H9 (cell line): ENCODE measurements at regions not wholly inside any gene's neighbourhood (a gene's known extent, or its start where the extent isn't known, plus 50 kb on each side); places are given as distances from the start of the nearest gene placed in this dataset.
A peak's percentile ranks its signal among the peaks of the same experiment; 100 is the strongest.

ENCODE experiments used
- DNase-seq: peaks from one replicate; pipeline ENCODE4 v3.0.0-alpha.2; 2017
- H2AFZ ChIP-seq: one replicate; pipeline ENCODE4 v1.6.1; 2013; ENCODE audit warnings: mild to moderate bottlenecking, low read length, control low read depth, moderate library complexity
- H2AK5ac ChIP-seq: 2 replicates; pipeline ENCODE4 v1.6.1; 2013; ENCODE audit warnings: low read length, control low read depth, mixed read lengths; ENCODE audit not compliant: insufficient read length
- H2BK120ac ChIP-seq: one replicate; pipeline ENCODE4 v1.6.1; 2013; ENCODE audit warnings: low read depth, mild to moderate bottlenecking, low read length, control low read depth, inconsistent platforms; ENCODE audit not compliant: poor library complexity, severe bottlenecking
- H2BK12ac ChIP-seq: 2 replicates; pipeline ENCODE4 v1.6.1; 2013; ENCODE audit warnings: low read length, control low read depth, mixed read lengths, low read depth; ENCODE audit not compliant: insufficient read length
- H2BK15ac ChIP-seq: 2 replicates; pipeline ENCODE4 v1.6.1; 2013; ENCODE audit warnings: low read depth, low read length, control low read depth
- H2BK20ac ChIP-seq: one replicate; pipeline ENCODE4 v1.6.1; 2013; ENCODE audit warnings: low read depth, mild to moderate bottlenecking, low read length, control low read depth, inconsistent platforms; ENCODE audit not compliant: poor library complexity, severe bottlenecking
- H2BK5ac ChIP-seq: 2 replicates; pipeline ENCODE4 v1.6.1; 2013; ENCODE audit warnings: low read length, control low read depth, mixed read lengths; ENCODE audit not compliant: insufficient read length
- H3K14ac ChIP-seq: 2 replicates; pipeline ENCODE4 v1.6.1; 2013; ENCODE audit warnings: low read length, control low read depth; ENCODE audit not compliant: insufficient read depth
- H3K18ac ChIP-seq: 2 replicates; pipeline ENCODE4 v1.6.1; 2013; ENCODE audit warnings: low read depth, mild to moderate bottlenecking, mixed read lengths, low read length, control low read depth; ENCODE audit not compliant: insufficient read length
- H3K23ac ChIP-seq: 2 replicates; pipeline ENCODE4 v1.6.1; 2013; ENCODE audit warnings: low read length, control low read depth, mixed read lengths, low read depth; ENCODE audit not compliant: insufficient read length
- H3K23me2 ChIP-seq: 2 replicates; pipeline ENCODE4 v1.6.1; 2013; ENCODE audit warnings: low read depth, mild to moderate bottlenecking, mixed read lengths, low read length, control low read depth; ENCODE audit not compliant: insufficient read length, poor library complexity, severe bottlenecking
- H3K27ac ChIP-seq: 2 replicates; pipeline ENCODE4 v1.5.1; 2013; ENCODE audit warnings: low read length, control low read depth, mixed read lengths, low read depth; ENCODE audit not compliant: insufficient read length
- H3K27me3 ChIP-seq: 2 replicates; pipeline ENCODE4 v1.6.1; 2013; ENCODE audit warnings: low read length, control low read depth, inconsistent platforms; ENCODE audit not compliant: insufficient read depth
- H3K4ac ChIP-seq: 2 replicates; pipeline ENCODE4 v1.6.1; 2013; ENCODE audit warnings: low read depth, mild to moderate bottlenecking, control low read depth, inconsistent platforms, low read length, moderate library complexity
- H3K4me1 ChIP-seq: 2 replicates; pipeline ENCODE4 v1.6.1; 2013; ENCODE audit warnings: low read length, control low read depth, inconsistent platforms; ENCODE audit not compliant: insufficient read depth
- H3K4me2 ChIP-seq: 2 replicates; pipeline ENCODE4 v1.6.1; 2013; ENCODE audit warnings: low read length, control low read depth, mixed read lengths; ENCODE audit not compliant: insufficient read length, insufficient read depth
- H3K56ac ChIP-seq: 2 replicates; pipeline ENCODE4 v1.6.1; 2013; ENCODE audit warnings: low read depth, mild to moderate bottlenecking, mixed read lengths, low read length, control low read depth; ENCODE audit not compliant: insufficient read length
- H3K79me1 ChIP-seq: 2 replicates; pipeline ENCODE4 v1.6.1; 2013; ENCODE audit warnings: low read depth, mild to moderate bottlenecking, moderate library complexity, low read length, control low read depth, inconsistent platforms; ENCODE audit not compliant: insufficient read depth, poor library complexity, severe bottlenecking
- H3K79me2 ChIP-seq: 2 replicates; pipeline ENCODE4 v1.6.1; 2013; ENCODE audit warnings: low read length, control low read depth, inconsistent platforms; ENCODE audit not compliant: insufficient read depth
- H3K9ac ChIP-seq: 2 replicates; pipeline ENCODE4 v1.6.1; 2013; ENCODE audit warnings: low read length, control low read depth, mixed read lengths; ENCODE audit not compliant: insufficient read length; ENCODE audit errors: extremely low read depth
- H3K9me3 ChIP-seq: one replicate; pipeline ENCODE4 v1.6.1; 2013; ENCODE audit warnings: low read depth, low read length, inconsistent platforms; ENCODE audit not compliant: control insufficient read depth
- H3T11ph ChIP-seq: one replicate; pipeline ENCODE4 v1.6.1; 2013; ENCODE audit warnings: mild to moderate bottlenecking, low read length, control low read depth, inconsistent platforms
- H4K20me1 ChIP-seq: one replicate; pipeline ENCODE4 v1.6.1; 2013; ENCODE audit not compliant: control insufficient read depth, insufficient read length, insufficient read depth
- H4K5ac ChIP-seq: 2 replicates; pipeline ENCODE4 v1.6.1; 2013; ENCODE audit warnings: low read depth, mild to moderate bottlenecking, mixed read lengths, low read length, control low read depth; ENCODE audit not compliant: insufficient read length
- H4K8ac ChIP-seq: replicated peaks from 2 replicates; pipeline ENCODE4 v1.6.1; 2013; ENCODE audit warnings: low read length, control low read depth, mixed read lengths, low read depth; ENCODE audit not compliant: insufficient read length
- H4K91ac ChIP-seq: 2 replicates; pipeline ENCODE4 v1.6.1; 2013; ENCODE audit warnings: low read depth, mild to moderate bottlenecking, moderate library complexity, mixed read lengths, low read length, control low read depth; ENCODE audit not compliant: insufficient read length
- H3K27ac Mint-ChIP-seq, 3 experiments: 2 replicates in 2 of 3; 3 replicates in 1 of 3; pipeline ENCODE4 v1.8.0; 2020 to 2021; ENCODE audit warnings: mixed read lengths in 3 of 3, mild to moderate bottlenecking in 1 of 3, moderate library complexity in 1 of 3
- H3K27me3 Mint-ChIP-seq: 2 replicates; pipeline ENCODE4 v1.8.0; 2021; ENCODE audit warnings: low read depth, mild to moderate bottlenecking, moderate library complexity, mixed read lengths
- H3K36me3 Mint-ChIP-seq, 3 experiments: 2 replicates in 2 of 3; 3 replicates in 1 of 3; pipeline ENCODE4 v1.8.0; 2020 to 2021; ENCODE audit warnings: low read depth in 3 of 3, mixed read lengths in 3 of 3; ENCODE audit not compliant: insufficient read depth in 1 of 3
- H3K4me1 Mint-ChIP-seq, 2 experiments: 2 replicates each; pipeline ENCODE4 v1.8.0; 2020; ENCODE audit warnings: mixed read lengths in 2 of 2
- H3K4me3 Mint-ChIP-seq, 2 experiments: 2 replicates in 1 of 2; 3 replicates in 1 of 2; pipeline ENCODE4 v1.8.0; 2020 to 2021; ENCODE audit warnings: mild to moderate bottlenecking in 2 of 2, mixed read lengths in 2 of 2, moderate library complexity in 1 of 2
- H3K9me3 Mint-ChIP-seq, 2 experiments: 2 replicates in 1 of 2; 3 replicates in 1 of 2; pipeline ENCODE4 v1.8.0; 2020; ENCODE audit warnings: mild to moderate bottlenecking in 2 of 2, mixed read lengths in 2 of 2, moderate library complexity in 1 of 2
- CTCF ChIP-seq: fragments of 200-600 bp; sonication (generic); conservative IDR thresholded peaks from 3 replicates; pipeline ENCODE4 v1.8.0; 2021; ENCODE audit warnings: antibody characterized with exemption, mild to moderate bottlenecking
- WGBS: extraction: QIAGEN DNeasy Blood & Tissue Kit; methylation state at CpG from one replicate; pipeline ENCODE4 v1.1.7; 2013; ENCODE audit warnings: missing lambda C conversion rate, low lambda C conversion rate, mixed read lengths; ENCODE audit not compliant: insufficient read length; ENCODE audit errors: extremely low coverage; 5-methylcytosine and 5-hydroxymethylcytosine counted together

DNA sequence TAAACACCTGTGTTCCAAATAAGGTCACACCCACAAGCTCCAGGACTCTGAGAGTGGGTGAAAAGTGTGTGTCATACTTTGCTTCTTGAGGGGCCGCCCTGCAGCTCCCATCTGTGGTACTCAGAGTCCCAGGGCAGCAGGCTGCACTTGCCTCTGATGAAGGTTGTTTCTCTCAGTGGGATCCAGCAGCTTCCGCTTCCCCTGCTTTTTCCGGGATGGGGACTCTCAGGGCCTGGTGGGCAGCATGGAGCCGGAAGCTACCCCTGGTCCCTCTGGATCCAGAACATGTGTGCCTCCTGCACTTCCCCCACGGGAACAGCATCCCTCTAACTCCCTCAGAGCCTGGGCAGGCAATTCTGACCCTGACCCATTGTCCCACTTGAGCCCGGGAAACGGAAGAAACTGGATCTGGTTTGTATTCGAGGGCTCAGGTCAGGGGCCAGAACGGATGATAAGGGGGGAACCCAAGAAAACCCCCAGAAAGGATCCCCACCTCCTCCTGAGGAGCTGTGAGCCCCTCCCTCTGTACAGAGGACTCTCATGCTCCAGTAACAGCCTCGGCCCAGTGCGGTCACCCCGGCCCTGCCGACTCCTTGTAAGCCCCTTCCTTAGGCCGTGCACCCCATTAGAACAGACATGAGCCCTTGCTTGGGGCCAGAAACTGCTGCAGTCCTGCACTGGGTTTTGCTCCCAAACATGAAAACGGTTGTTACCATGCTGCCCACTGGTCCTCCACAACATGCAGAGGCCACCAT is 189.5 kb upstream of the C1orf174 start:
- Histone ChIP-seq H2BK20ac (no peak overlapping the region), H2BK120ac (no peak overlapping the region), H3K27ac (no peak overlapping the region), H3K4me2 (no peak overlapping the region), H3K4ac (no peak overlapping the region), H3K79me2 (no peaks in the 10 kb centered on the region), H3K27me3 (no peaks in the 10 kb centered on the region), H3K18ac (no peak overlapping the region), H4K8ac (no peak overlapping the region), H3K14ac (peak overlapping the region; percentile 56; the same call in 1 of the 2 replicates), H3K23me2 (no peaks in the 10 kb centered on the region), H3K9me3 (no peaks in the 10 kb centered on the region), H2BK5ac (no peak overlapping the region), H3K4me1 (no peaks in the 10 kb centered on the region), H2AK5ac (no peak overlapping the region), H3K79me1 (no peaks in the 10 kb centered on the region), H2BK12ac (no peak overlapping the region), H3K9ac (no peak overlapping the region), H4K5ac (no peak overlapping the region), H4K91ac (no peak overlapping the region), H3K56ac (no peak overlapping the region), H2BK15ac (no peak overlapping the region), H3T11ph (no peak overlapping the region), H4K20me1 (no peaks in the 10 kb centered on the region), H2AFZ (no peak overlapping the region), H3K23ac (no peak overlapping the region)
- TF ChIP-seq CTCF: no peak
- DNase-seq: no peak
- peaks cover 10% of the 10 kb centered on the region for H3K27me3 Mint-ChIP-seq
- no peak overlapping the region for H3K27ac Mint-ChIP-seq
- H3K4me3 Mint-ChIP-seq: no peak overlapping the region
- no peaks in the 10 kb centered on the region for H3K4me1 Mint-ChIP-seq
- peaks cover 12 to 13% of the 10 kb centered on the region in 2 experiments; a peak in 3 of 5 replicates for H3K9me3 Mint-ChIP-seq
- WGBS: no CpG with 5 or more reads among the region's 15 CpGs
- H3K36me3 Mint-ChIP-seq: peaks cover 0 to 2% (median 0%) of the 10 kb centered on the region in 3 experiments; a peak in 1 of 7 replicates
